ENCODE measurements at regions not wholly inside any gene's neighbourhood (a gene's known extent, or its start where the extent isn't known, plus 50 kb on each side); places are given as distances from the start of the nearest gene placed in this dataset.
A peak's percentile ranks its signal among the peaks of the same experiment; 100 is the strongest.

- TF ChIP-seq CEBPZ (IDR thresholded peaks at IDR 0.05; ENCODE audit: borderline replicate concordance, low read depth, low read length) (no peak), CBX2 (IDR thresholded peaks at IDR 0.05; ENCODE audit: insufficient read depth, low read length, poor library complexity, severe bottlenecking) (no peak), CBFA2T2 (conservative IDR thresholded peaks at IDR 0.05) (no peak), NR2F6 (CRISPR knock-in tag; IDR thresholded peaks at IDR 0.05) (no peak), SAP30 (IDR thresholded peaks at IDR 0.05; ENCODE audit: borderline replicate concordance, insufficient read depth, low read depth, low read length, poor library complexity, severe bottlenecking) (no peak), BRD4 (IDR thresholded peaks at IDR 0.05) (no peak), ELF1 (tag; IDR thresholded peaks at IDR 0.05) (peak; percentile 83), NFRKB (IDR thresholded peaks at IDR 0.05; ENCODE audit: low read depth) (0 out of 2 replicates have a peak, but pooled peaks have one; percentile 63), SOX6 (IDR thresholded peaks at IDR 0.05) (peak; percentile 66; the same call in 1 of the 2 replicates), BCLAF1 (IDR thresholded peaks at IDR 0.05; ENCODE audit: borderline replicate concordance in 1 of 2, control insufficient read depth in 1 of 2, low read depth in 2 of 2, low read length in 1 of 2) (0 out of 4 replicates have a peak, but pooled peaks of 1 of the 2 experiments have one; percentile 36), PKNOX1 (IDR thresholded peaks at IDR 0.05) (no peak), SRSF7 (optimal IDR thresholded peaks at IDR 0.05; ENCODE audit: low read depth, low read length) (no peak), HMGN3 (IDR thresholded peaks at IDR 0.05; ENCODE audit: borderline replicate concordance, extremely low read depth, insufficient read length, low read depth, low read length) (peak; percentile 90), MAZ (CRISPR knock-in tag; conservative IDR thresholded peaks at IDR 0.05 in 1 of 2, IDR thresholded peaks at IDR 0.05 in 1 of 2) (peak; percentile 86), SMARCC2 (IDR thresholded peaks at IDR 0.05; ENCODE audit: low read depth) (no peak)
Observed at GRCh38 chr12:107903341-107904061, 129.0 kb downstream of the ASCL4 start (continued).

Data from K562 (cell line).